GM10266 (cell line): ENCODE measurements at regions not wholly inside any gene's neighbourhood (a gene's known extent, or its start where the extent isn't known, plus 50 kb on each side); places are given as distances from the start of the nearest gene placed in this dataset.

Experiments used
- DNase-seq: peaks from one replicate; pipeline ENCODE4 v3.0.0; 2012; ENCODE audit errors: extremely low spot score
- CTCF ChIP-seq: IDR thresholded peaks from 2 replicates; pipeline ENCODE4 v1.5.1; 2012; ENCODE audit warnings: mild to moderate bottlenecking, low read depth; ENCODE audit not compliant: control insufficient read depth, insufficient read depth; ENCODE audit errors: missing control alignments

GRCh38 chr9:16112116-16112515 is 559.3 kb downstream of the CCDC171 start:
- TF ChIP-seq CTCF, result no peak
- DNase-seq, result no peak

- DNase-seq, result no peak
Measured at GRCh38 chr9:16115994-16116393, 563.2 kb downstream of the CCDC171 start.

GRCh38 chr9:16118043-16118442 is 565.2 kb downstream of the CCDC171 start:
- no peak for DNase-seq
- TF ChIP-seq CTCF, result no peak

More at GRCh38 chr9:16115994-16116393, 563.2 kb downstream of the CCDC171 start:
- no peak for TF ChIP-seq CTCF

GRCh38 chr9:16119261-16120230 is 566.7 kb downstream of the CCDC171 start:
- TF ChIP-seq CTCF, result no peak
- DNase-seq, result no peak

DNA sequence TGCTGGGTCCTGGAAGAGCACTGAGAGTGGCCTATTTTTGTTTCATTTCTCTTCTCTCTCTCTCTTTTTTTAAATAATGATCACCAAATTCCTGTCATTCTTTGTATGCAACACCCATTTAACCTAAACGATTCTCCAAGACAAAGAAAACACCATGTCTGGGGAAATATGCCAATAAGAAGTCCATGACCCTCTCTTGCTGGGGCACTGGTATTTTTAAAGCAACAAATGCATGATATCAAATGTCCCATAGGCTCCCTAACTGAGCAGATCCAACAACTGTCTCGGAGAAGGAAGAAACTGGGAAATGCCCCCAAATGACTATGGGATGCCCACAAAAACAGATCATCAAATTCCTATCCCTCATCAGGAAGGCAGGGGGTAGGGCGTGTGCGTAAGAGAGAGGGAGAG is 567.4 kb downstream of the CCDC171 start:
- no peak for TF ChIP-seq CTCF
- DNase-seq, result no peak

GRCh38 chr9:16120727-16121126 is 567.9 kb downstream of the CCDC171 start:
- no peak for TF ChIP-seq CTCF
- DNase-seq, result no peak

DNA sequence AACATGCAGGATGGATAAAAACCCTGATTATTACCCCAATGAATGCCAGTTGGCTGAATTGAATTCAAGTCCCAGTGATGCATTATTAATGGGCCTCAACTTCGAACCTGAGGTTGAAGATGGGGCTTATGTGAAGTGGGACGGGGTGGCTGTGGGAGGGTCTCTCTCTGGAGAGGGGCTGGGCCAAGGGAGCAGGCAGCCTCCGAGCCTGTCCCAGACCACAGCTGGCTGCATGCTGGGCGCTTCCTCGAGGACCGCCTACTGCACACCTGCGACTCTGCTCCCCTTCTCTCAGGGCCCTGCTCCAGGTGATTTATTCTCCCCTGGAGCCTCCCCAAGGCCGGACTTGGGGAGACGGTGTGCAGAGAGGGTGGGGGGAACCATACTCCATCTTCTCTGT is 568.3 kb downstream of the CCDC171 start:
- no peak for TF ChIP-seq CTCF
- no peak for DNase-seq
